H1 (cell line): ENCODE measurements at regions not wholly inside any gene's neighbourhood (a gene's known extent, or its start where the extent isn't known, plus 50 kb on each side); places are given as distances from the start of the nearest gene placed in this dataset.

Experiments
- RXRA ChIP-seq: IDR thresholded peaks from 2 replicates; pipeline ENCODE4 v1.6.1; 2011; ENCODE audit warnings: low read depth, mild to moderate bottlenecking, low read length, moderate library complexity; ENCODE audit not compliant: insufficient read depth
- SRF ChIP-seq: IDR thresholded peaks from 2 replicates; pipeline ENCODE4 v1.6.1; 2011; ENCODE audit warnings: mild to moderate bottlenecking, low read depth, low read length, moderate library complexity
- TAF1 ChIP-seq: IDR thresholded peaks from 2 replicates; pipeline ENCODE4 v1.6.1; 2011; ENCODE audit warnings: mild to moderate bottlenecking, low read depth, low read length
- ZNF274 ChIP-seq: IDR thresholded peaks from 2 replicates; pipeline ENCODE4 v1.7.0; 2012; ENCODE audit warnings: low read length, borderline replicate concordance; ENCODE audit errors: extremely low read depth
- TF ChIP-seq, protein P1 (sequence below), 3 experiments: IDR thresholded peaks; 1 replicate in 2 of 3; 2 replicates in 1 of 3; pipeline versions ENCODE4 v1.5.1 to v1.6.1; 2011; ENCODE audit warnings: low read length in 3 of 3, mild to moderate bottlenecking in 3 of 3, inconsistent platforms in 2 of 3, low read depth in 1 of 3, moderate library complexity in 1 of 3; ENCODE audit not compliant: insufficient read depth in 1 of 3; ENCODE audit errors: control extremely low read depth in 1 of 3

DNA sequence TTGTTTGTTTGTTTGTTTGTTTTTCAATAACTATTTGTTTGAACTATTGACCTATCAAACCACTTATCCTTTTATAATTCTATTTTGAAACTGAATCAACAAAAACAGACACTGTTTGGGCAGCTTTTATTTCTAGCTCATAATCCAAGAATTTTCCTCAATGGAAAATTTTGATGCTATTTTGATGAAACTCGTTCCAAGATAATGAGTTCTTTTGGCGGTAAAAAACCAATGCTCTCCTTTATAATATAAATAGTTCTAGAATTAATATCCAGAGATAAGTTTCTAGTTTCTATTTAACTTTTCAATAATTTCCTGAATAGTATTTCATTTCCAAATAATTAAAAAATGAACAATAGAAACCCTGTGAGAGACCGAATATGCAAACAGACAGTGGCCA is 146.5 kb upstream of the EDNRB start (continued):
- TF ChIP-seq, protein P1, sequence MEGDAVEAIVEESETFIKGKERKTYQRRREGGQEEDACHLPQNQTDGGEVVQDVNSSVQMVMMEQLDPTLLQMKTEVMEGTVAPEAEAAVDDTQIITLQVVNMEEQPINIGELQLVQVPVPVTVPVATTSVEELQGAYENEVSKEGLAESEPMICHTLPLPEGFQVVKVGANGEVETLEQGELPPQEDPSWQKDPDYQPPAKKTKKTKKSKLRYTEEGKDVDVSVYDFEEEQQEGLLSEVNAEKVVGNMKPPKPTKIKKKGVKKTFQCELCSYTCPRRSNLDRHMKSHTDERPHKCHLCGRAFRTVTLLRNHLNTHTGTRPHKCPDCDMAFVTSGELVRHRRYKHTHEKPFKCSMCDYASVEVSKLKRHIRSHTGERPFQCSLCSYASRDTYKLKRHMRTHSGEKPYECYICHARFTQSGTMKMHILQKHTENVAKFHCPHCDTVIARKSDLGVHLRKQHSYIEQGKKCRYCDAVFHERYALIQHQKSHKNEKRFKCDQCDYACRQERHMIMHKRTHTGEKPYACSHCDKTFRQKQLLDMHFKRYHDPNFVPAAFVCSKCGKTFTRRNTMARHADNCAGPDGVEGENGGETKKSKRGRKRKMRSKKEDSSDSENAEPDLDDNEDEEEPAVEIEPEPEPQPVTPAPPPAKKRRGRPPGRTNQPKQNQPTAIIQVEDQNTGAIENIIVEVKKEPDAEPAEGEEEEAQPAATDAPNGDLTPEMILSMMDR (IDR thresholded peaks at IDR 0.05; ENCODE audit: control extremely low read depth in 1 of 3, insufficient read depth in 1 of 3, low read depth in 1 of 3, low read length in 3 of 3), result no peak
- TF ChIP-seq TAF1 (no peak), SRF (no peak), ZNF274 (no peak), RXRA (no peak)
